Activated CD8-positive, alpha-beta T cell treated with anti-CD3 and anti-CD28 coated beads for 36 hours (primary cell): ENCODE measurements at regions not wholly inside any gene's neighbourhood (a gene's known extent, or its start where the extent isn't known, plus 50 kb on each side); places are given as distances from the start of the nearest gene placed in this dataset.

Experiments
- ATAC-seq: fragments of 200-7000 bp; cut with Tn5 transposase; one replicate; pipeline ENCODE4 v1.10.0; 2021; ENCODE audit warnings: mild to moderate bottlenecking, moderate library complexity
- CTCF ChIA-PET: fragments of 350-600 bp; sonication (Branson Sonifier 250); formaldehyde crosslinking; loops from one replicate; lab custom pipeline; 2021; ENCODE audit warnings: antibody characterized with exemption; lab: Charles Lee
- POLR2A ChIA-PET: fragments of 350-600 bp; sonication (Branson Sonifier 250); formaldehyde crosslinking; loops from one replicate; lab custom pipeline; 2021; ENCODE audit warnings: antibody characterized with exemption; lab: Charles Lee
- DNase-seq: peaks from one replicate; pipeline ENCODE4 v3.0.0-alpha.2; 2020
- H3K27ac Mint-ChIP-seq: one replicate; pipeline ENCODE4 v1.8.0; 2021; ENCODE audit warnings: mild to moderate bottlenecking, mixed read lengths
- H3K27me3 Mint-ChIP-seq: one replicate; pipeline ENCODE4 v1.8.0; 2021; ENCODE audit warnings: mixed read lengths
- H3K36me3 Mint-ChIP-seq: one replicate; pipeline ENCODE4 v1.8.0; 2021; ENCODE audit warnings: low read depth, mixed read lengths
- H3K4me1 Mint-ChIP-seq: one replicate; pipeline ENCODE4 v1.8.0; 2021; ENCODE audit warnings: low read depth, mixed read lengths
- H3K4me3 Mint-ChIP-seq: one replicate; pipeline ENCODE4 v1.8.0; 2021; ENCODE audit warnings: mild to moderate bottlenecking, moderate library complexity, mixed read lengths
- H3K9me3 Mint-ChIP-seq: one replicate; pipeline ENCODE4 v1.8.0; 2021; ENCODE audit warnings: mixed read lengths
- intact Hi-C: fragments of 100-400 bp; cut with micrococcal nuclease; formaldehyde crosslinking; loops from one replicate; pipeline ENCODE4 v1.10.0; 2022
- TF ChIP-seq, protein P1 (sequence below): fragments of 200-600 bp; IDR thresholded peaks from one replicate; pipeline ENCODE4 v1.8.0; 2022; ENCODE audit warnings: antibody characterized with exemption, mild to moderate bottlenecking

DNA sequence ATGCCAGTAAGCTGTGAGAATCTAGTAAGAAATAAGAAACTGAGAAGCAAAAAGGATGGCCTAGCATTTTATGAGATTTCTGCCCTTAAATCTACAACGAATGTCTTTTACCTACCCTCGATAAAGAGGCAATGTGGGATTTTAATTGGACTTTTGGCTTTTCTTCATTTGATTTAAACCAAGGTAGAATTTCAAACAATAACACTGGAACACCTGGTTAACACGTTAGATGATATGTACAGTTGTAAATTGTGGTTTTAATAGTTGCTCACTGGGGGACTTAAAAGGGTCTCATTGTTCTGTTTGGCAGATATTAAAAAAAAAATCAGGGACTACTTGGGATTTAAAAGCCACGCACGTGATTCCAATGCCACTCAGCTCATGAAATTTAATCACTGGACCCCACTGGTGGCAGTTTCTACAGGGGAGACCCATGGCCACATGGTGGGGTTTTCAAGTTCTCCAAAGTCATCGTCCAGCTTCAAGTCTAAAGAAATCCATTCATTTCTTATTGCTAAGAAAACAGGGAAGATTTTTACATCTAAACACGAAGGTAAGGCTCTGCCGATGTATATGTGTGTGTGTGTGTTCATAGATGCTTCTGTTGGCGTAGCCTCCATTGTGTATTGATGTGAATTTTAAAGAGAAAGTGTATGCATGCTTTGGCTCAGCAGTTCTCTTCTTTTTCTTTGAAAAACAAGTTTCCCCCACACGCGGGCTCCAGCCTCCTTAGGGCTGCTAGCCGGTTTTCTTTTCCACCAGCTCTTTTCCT is 588.6 kb upstream of the MKI67 start:
- Mint-ChIP-seq H3K9me3 (no peaks in the 10 kb centered on the region), H3K27me3 (peaks cover 6% of the 10 kb centered on the region), H3K4me3 (no peak overlapping the region), H3K36me3 (no peaks in the 10 kb centered on the region), H3K27ac (no peak overlapping the region), H3K4me1 (no peaks in the 10 kb centered on the region)
- CTCF ChIA-PET = no interaction called here
- POLR2A ChIA-PET = no interaction called here
- DNase-seq (no peak), ATAC-seq (no peak)
- intact Hi-C loops = no loop called here
- TF ChIP-seq, protein P1, sequence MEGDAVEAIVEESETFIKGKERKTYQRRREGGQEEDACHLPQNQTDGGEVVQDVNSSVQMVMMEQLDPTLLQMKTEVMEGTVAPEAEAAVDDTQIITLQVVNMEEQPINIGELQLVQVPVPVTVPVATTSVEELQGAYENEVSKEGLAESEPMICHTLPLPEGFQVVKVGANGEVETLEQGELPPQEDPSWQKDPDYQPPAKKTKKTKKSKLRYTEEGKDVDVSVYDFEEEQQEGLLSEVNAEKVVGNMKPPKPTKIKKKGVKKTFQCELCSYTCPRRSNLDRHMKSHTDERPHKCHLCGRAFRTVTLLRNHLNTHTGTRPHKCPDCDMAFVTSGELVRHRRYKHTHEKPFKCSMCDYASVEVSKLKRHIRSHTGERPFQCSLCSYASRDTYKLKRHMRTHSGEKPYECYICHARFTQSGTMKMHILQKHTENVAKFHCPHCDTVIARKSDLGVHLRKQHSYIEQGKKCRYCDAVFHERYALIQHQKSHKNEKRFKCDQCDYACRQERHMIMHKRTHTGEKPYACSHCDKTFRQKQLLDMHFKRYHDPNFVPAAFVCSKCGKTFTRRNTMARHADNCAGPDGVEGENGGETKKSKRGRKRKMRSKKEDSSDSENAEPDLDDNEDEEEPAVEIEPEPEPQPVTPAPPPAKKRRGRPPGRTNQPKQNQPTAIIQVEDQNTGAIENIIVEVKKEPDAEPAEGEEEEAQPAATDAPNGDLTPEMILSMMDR = no peak

DNA sequence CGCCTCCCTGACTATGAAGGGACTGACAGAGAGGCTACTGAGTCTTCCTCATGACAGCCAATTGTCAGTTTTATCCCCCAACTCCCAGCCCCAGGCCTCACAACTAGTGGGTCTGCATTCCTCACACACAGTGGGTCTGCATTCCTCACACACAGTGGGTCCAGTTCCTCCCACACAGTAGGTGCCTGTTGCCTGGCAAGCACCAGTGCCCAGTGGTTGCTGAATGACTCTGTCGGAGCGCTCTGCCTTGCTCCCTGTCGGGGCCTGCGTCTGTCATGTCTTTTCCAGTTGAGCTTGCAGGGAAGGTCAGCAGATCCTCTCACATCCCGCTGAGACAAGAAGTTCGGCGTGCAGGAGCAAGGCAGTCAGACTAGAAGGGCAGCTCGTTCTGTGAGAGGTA is 590.0 kb upstream of the MKI67 start:
- no peak for DNase-seq
- no peaks in the 10 kb centered on the region for H3K9me3 Mint-ChIP-seq
- peaks cover 2% of the 10 kb centered on the region for H3K27me3 Mint-ChIP-seq
- H3K4me3 Mint-ChIP-seq = no peak overlapping the region
- no peak overlapping the region for H3K27ac Mint-ChIP-seq
- intact Hi-C loops = no loop called here
- no peaks in the 10 kb centered on the region for H3K4me1 Mint-ChIP-seq
- H3K36me3 Mint-ChIP-seq = no peaks in the 10 kb centered on the region
- CTCF ChIA-PET = no interaction called here
- TF ChIP-seq, protein P1 = no peak
- POLR2A ChIA-PET = no interaction called here
- no peak for ATAC-seq

DNA sequence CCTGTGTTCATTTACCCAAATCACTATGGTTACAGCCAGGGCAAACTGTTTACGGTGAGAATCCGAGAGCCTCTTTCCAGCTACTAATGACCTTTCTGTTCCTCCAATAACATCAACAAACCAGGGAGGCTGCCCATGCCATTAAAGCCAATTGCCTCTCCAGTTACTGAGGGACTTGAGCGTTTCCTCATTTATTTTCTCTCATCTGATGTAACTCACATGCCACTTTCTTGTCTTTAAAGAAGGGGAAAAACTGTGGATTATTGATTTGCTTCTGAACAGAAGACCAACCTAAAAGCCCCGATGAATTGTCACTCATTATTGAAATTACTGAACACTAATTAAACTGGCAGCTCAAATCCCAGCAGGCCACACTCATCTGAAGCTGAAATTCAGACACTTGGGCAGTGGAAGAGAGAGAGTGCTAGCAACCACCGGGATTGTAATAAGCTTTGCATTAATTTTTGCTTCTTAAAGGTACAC is 595.8 kb upstream of the MKI67 start:
- Mint-ChIP-seq H3K4me3 (no peak overlapping the region), H3K27ac (no peak overlapping the region), H3K36me3 (no peaks in the 10 kb centered on the region), H3K9me3 (no peaks in the 10 kb centered on the region), H3K4me1 (no peaks in the 10 kb centered on the region), H3K27me3 (no peaks in the 10 kb centered on the region)
- POLR2A ChIA-PET = no interaction called here
- ATAC-seq = no peak
- TF ChIP-seq, protein P1 = no peak
- CTCF ChIA-PET = no interaction called here
- intact Hi-C loops = no loop called here
- DNase-seq = no peak

DNA sequence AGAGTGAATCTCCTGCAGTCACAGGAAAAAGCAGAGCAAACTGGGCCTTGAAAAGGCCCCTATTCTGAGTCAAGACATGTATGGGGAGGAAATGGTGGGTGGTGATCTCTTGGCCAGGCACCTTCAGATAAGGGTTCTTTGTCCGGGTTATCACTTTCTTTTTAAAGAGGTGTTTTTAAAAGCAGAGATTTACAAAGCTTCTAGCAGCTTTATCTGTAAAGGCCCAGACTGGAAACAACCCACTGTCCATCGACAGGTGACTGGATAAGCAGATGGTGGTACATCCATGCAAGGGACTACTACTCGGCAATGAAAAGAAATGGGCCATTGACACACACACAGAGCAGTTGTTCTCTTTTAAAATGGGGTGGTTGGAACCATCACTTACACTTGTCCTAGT is 596.7 kb upstream of the MKI67 start:
- Mint-ChIP-seq H3K27ac (no peak overlapping the region), H3K4me3 (no peak overlapping the region), H3K4me1 (no peaks in the 10 kb centered on the region), H3K36me3 (no peaks in the 10 kb centered on the region), H3K9me3 (no peaks in the 10 kb centered on the region), H3K27me3 (no peaks in the 10 kb centered on the region)
- ChIA-PET POLR2A (no interaction called here), CTCF (no interaction called here)
- intact Hi-C loops = no loop called here
- DNase-seq (no peak), ATAC-seq (no peak)
- TF ChIP-seq, protein P1 = no peak

DNA sequence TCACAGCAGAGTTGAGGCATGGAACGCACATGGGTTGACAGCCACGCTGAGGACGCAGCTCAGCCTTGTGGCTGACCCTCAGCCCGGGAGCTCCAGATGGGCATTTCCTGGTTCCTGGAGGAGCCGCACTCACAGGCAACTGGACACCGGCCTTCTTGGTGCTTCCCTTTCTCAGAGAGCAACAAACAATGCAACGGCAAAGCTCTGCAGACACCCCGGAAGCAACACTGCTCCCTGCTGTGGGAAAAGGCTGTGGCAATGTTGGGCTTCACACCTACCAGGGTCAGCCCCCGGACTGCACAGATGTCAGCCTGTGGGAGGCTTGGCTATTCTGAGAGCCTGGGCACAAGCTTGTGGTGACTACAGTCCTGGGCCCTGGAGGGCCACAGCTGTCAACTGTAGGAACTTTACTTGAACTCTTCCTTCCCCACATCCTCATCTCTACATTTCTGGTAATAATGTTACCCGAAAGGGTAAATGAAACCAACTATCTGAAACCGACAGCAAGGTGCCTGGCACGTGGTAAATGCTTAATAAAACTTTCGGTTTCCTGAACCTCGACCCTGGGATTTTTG is 597.5 kb upstream of the MKI67 start:
- ChIA-PET POLR2A (no interaction called here), CTCF (no interaction called here)
- TF ChIP-seq, protein P1 = no peak
- H3K4me3 Mint-ChIP-seq = no peak overlapping the region
- H3K36me3 Mint-ChIP-seq = no peaks in the 10 kb centered on the region
- H3K27me3 Mint-ChIP-seq = no peaks in the 10 kb centered on the region
- no peaks in the 10 kb centered on the region for H3K9me3 Mint-ChIP-seq
- no peak for DNase-seq
- ATAC-seq = no peak
- H3K4me1 Mint-ChIP-seq = no peaks in the 10 kb centered on the region
- intact Hi-C loops = no loop called here
- H3K27ac Mint-ChIP-seq = no peak overlapping the region
